SK-N-MC (cell line): ENCODE measurements at regions not wholly inside any gene's neighbourhood (a gene's known extent, or its start where the extent isn't known, plus 50 kb on each side); places are given as distances from the start of the nearest gene placed in this dataset.

Source experiments
- EZH2 ChIP-seq: fragments of 200-600 bp; sonication (generic); IDR thresholded peaks from one replicate; pipeline ENCODE4 v1.6.1; 2017; ENCODE audit warnings: antibody characterized with exemption
- FOXP2 ChIP-seq: optimal IDR thresholded peaks from 2 replicates; pipeline ENCODE3; 2011; ENCODE audit warnings: mild to moderate bottlenecking, moderate library complexity; ENCODE audit not compliant: insufficient read depth; ENCODE audit errors: extremely low read length, control extremely low read depth
- POLR2AphosphoS5 ChIP-seq: IDR thresholded peaks from 2 replicates; pipeline ENCODE4 v1.6.1; 2012; ENCODE audit warnings: mild to moderate bottlenecking, low read depth, low read length, borderline replicate concordance

- TF ChIP-seq EZH2 (no peak), POLR2AphosphoS5 (no peak), FOXP2 (no peak)
Observed at GRCh38 chr14:65940056-65940735, 527.7 kb downstream of the FUT8 start.
